ENCODE measurements at regions not wholly inside any gene's neighbourhood (a gene's known extent, or its start where the extent isn't known, plus 50 kb on each side); places are given as distances from the start of the nearest gene placed in this dataset.

GRCh38 chr1:168414914-168415313 is 128.9 kb downstream of the XCL2 start:
- H3K27me3 ChIP-seq = no peaks in the 10 kb centered on the region
- no peaks in the 10 kb centered on the region for H3K4me1 ChIP-seq
- H3K36me3 ChIP-seq (replicated peaks in 1 of 2; ENCODE audit: insufficient read depth in 1 of 2, low read depth in 2 of 2) = no peaks in the 10 kb centered on the region
- ATAC-seq (no peak), DNase-seq (no peak)
- WGBS, 2 donors = 86 to 88% methylated on average over 2 of the region's 2 CpGs
- intact Hi-C loops (cut with DNase I) = no loop called here
- H3K27ac ChIP-seq = no peak overlapping the region
- no peak overlapping the region for H3K4me3 ChIP-seq
- TF ChIP-seq POLR2A (IDR thresholded peaks at IDR 0.05) = no peak
- TF ChIP-seq CTCF (IDR thresholded peaks at IDR 0.05) = no peak
- no peaks in the 10 kb centered on the region for H3K9me3 ChIP-seq

GRCh38 chr1:168410464-168410863 is 129.8 kb downstream of the TBX19 start:
- intact Hi-C loops (cut with DNase I) = no loop called here
- H3K27me3 ChIP-seq = no peaks in the 10 kb centered on the region
- no peak for ATAC-seq
- no peaks in the 10 kb centered on the region for H3K36me3 ChIP-seq (replicated peaks in 1 of 2; ENCODE audit: insufficient read depth in 1 of 2, low read depth in 2 of 2)
- DNase-seq = no peak
- no peaks in the 10 kb centered on the region for H3K4me1 ChIP-seq
- no peaks in the 10 kb centered on the region for H3K9me3 ChIP-seq
- TF ChIP-seq CTCF (IDR thresholded peaks at IDR 0.05) (no peak), POLR2A (IDR thresholded peaks at IDR 0.05) (no peak)
- no peak overlapping the region for H3K27ac ChIP-seq
- WGBS, 2 donors = 86 to 89% methylated on average over 8 of the region's 8 CpGs
- H3K4me3 ChIP-seq = no peak overlapping the region

- H3K36me3 ChIP-seq (replicated peaks in 1 of 2; ENCODE audit: insufficient read depth in 1 of 2, low read depth in 2 of 2) = no peaks in the 10 kb centered on the region
- WGBS, 2 donors = 57 to 64% methylated on average over 3 of the region's 3 CpGs
- no peaks in the 10 kb centered on the region for H3K27me3 ChIP-seq
- DNase-seq (no peak), ATAC-seq (no peak)
- intact Hi-C loops (cut with DNase I) = no loop called here
- no peak for TF ChIP-seq CTCF (IDR thresholded peaks at IDR 0.05)
- TF ChIP-seq POLR2A (IDR thresholded peaks at IDR 0.05) = no peak
- no peaks in the 10 kb centered on the region for H3K9me3 ChIP-seq
- no peaks in the 10 kb centered on the region for H3K4me1 ChIP-seq
- no peak overlapping the region for H3K4me3 ChIP-seq
- H3K27ac ChIP-seq = no peak overlapping the region
Observed at GRCh38 chr1:168408884-168409283, 128.2 kb downstream of the TBX19 start.

GRCh38 chr1:168408539-168408865 is 127.8 kb downstream of the TBX19 start:
- TF ChIP-seq CTCF (IDR thresholded peaks at IDR 0.05) (no peak), POLR2A (IDR thresholded peaks at IDR 0.05) (no peak)
- intact Hi-C loops (cut with DNase I) = no loop called here
- DNase-seq (no peak), ATAC-seq (no peak)
- Histone ChIP-seq H3K27me3 (no peaks in the 10 kb centered on the region), H3K4me3 (no peak overlapping the region), H3K27ac (no peak overlapping the region), H3K36me3 (replicated peaks in 1 of 2; ENCODE audit: insufficient read depth in 1 of 2, low read depth in 2 of 2) (no peaks in the 10 kb centered on the region), H3K4me1 (no peaks in the 10 kb centered on the region), H3K9me3 (no peaks in the 10 kb centered on the region)
- WGBS, 2 donors = 83 to 87% methylated on average over 3 of the region's 3 CpGs

GRCh38 chr1:168407832-168408538 is 127.3 kb downstream of the TBX19 start:
- 50 to 52% methylated on average over 1 of the region's 1 CpG for WGBS, 2 donors
- no peak for DNase-seq
- no peaks in the 10 kb centered on the region for H3K36me3 ChIP-seq (replicated peaks in 1 of 2; ENCODE audit: insufficient read depth in 1 of 2, low read depth in 2 of 2)
- no peaks in the 10 kb centered on the region for H3K27me3 ChIP-seq
- H3K4me1 ChIP-seq = no peaks in the 10 kb centered on the region
- intact Hi-C loops (cut with DNase I) = no loop called here
- H3K27ac ChIP-seq = no peak overlapping the region
- ATAC-seq = no peak
- H3K9me3 ChIP-seq = no peaks in the 10 kb centered on the region
- no peak overlapping the region for H3K4me3 ChIP-seq
- no peak for TF ChIP-seq CTCF (IDR thresholded peaks at IDR 0.05)
- TF ChIP-seq POLR2A (IDR thresholded peaks at IDR 0.05) = no peak
